ENCODE measurements at regions not wholly inside any gene's neighbourhood (a gene's known extent, or its start where the extent isn't known, plus 50 kb on each side); places are given as distances from the start of the nearest gene placed in this dataset.
"Not testable (repeated sequence)": the region's sequence is repeated elsewhere in the genome, so short reads cannot be mapped to it uniquely, and the experiment has no call there.

DNA sequence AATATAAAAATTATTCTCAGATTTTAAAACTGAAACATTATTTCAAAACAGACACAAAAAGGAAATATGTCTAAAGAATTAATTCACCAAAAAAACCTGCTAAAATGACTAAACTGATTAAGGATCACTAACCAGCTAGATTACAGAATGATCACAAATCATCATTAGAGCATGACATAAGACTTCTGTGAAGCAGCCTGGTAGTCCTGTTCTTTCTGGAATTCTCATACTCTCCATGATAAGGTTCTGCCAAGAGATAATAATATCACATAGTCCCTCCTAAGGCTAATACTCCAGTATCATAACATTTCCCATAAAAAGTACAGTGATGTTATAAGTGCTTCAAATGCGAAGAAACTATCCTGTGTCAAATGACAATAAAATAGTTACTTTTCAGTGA lies 1814.9 kb downstream of the SLITRK5 start:
- DNase-seq (ENCODE audit: low read depth): no peak

DNA sequence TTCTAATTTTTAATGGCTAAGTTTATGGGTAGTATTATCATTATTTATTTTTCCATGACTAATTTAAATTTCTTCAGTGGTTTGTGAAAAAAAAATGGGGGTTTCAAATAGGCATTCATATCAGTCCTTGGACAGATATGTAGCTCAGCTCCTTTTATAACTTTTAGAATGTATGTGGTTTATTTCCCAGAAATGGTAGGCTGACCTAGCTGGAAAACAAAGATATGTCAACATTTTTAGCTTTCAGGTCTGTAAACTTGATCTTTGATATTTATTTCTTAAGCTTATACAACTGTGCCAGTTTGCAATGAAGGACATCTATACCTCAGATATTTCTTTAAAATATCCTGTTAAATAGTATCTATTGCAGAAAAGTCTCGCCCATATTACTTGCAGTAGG lies 1815.5 kb downstream of the SLITRK5 start:
- DNase-seq (ENCODE audit: low read depth): no peak

DNA sequence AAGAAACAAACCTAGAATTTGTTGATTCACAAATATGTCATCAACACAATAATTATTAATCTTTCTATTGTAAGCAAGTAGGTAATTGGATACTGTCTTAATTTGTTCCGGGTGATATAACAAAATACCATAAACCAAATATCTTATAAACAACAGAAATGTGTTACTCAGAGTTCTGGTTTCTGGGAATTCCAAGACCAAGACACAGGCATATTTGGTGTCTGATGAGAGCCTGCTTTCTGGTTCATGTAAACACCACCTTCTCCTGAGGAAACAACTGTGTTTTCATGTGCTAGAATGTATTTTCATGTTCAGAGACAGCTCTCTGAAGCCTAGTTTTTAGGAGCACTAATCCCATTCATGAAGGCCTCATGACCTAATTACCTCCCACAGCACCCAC lies 1819.5 kb downstream of the SLITRK5 start:
- DNase-seq (ENCODE audit: low read depth): no peak

DNA sequence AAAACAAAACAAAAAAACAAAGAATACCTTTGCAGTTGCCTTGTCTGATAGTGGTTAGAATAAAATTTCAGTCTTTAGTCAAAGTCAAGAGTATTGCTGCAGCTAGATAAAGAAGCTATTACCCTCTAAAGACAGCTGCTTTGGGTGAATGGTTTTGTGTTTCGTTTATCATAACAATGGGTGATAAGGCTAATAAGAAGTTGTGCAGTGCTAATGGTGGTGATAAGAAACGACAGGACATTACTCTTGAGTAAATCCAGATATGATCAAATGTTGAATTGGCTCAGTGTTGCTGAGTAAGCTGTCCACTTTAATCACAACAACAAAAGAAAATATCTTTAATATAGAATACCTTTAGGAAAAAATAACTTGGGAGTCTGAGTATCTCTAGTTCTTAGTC lies 1825.3 kb downstream of the SLITRK5 start:
- DNase-seq (ENCODE audit: low read depth): no peak

DNA sequence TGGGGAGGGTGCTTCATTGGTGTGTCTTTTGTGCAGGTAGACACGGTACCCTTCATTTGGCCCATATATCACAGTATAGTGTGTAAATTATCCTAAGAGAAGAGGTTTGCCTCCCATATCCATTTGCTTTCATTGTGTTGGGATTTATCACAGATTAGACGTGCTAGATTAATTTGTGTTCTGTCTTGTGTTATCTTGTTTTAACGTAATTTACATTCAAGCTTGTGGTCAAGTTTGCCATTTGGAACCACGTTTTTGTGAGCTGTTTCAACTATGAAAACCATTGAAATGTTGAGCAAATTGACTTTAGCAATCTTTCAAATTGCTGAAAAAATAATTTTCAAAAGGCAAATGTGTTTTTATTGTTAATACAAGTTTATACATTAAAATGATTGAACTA lies 1826.5 kb downstream of the SLITRK5 start:
- no peak for DNase-seq (ENCODE audit: low read depth)

DNA sequence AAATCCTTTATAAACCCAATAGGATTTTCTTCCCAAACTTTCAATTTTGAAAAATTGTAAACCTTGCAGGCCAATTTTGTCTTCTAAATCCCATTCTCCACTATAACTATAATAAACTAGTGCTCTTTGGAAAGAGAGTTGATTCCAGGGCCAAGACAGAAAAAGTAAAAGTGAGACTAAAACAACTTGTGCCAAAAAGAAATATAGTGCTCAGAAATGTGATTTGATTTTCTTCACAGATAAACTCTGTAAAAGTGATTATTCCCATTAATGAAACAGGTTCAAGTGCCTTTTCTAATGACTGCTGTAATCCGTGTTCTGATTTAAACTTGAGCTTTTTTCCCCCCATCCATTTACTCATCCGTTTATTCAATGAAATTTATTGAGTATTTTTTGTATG lies 1831.1 kb downstream of the SLITRK5 start:
- DNase-seq (ENCODE audit: low read depth): no peak

DNA sequence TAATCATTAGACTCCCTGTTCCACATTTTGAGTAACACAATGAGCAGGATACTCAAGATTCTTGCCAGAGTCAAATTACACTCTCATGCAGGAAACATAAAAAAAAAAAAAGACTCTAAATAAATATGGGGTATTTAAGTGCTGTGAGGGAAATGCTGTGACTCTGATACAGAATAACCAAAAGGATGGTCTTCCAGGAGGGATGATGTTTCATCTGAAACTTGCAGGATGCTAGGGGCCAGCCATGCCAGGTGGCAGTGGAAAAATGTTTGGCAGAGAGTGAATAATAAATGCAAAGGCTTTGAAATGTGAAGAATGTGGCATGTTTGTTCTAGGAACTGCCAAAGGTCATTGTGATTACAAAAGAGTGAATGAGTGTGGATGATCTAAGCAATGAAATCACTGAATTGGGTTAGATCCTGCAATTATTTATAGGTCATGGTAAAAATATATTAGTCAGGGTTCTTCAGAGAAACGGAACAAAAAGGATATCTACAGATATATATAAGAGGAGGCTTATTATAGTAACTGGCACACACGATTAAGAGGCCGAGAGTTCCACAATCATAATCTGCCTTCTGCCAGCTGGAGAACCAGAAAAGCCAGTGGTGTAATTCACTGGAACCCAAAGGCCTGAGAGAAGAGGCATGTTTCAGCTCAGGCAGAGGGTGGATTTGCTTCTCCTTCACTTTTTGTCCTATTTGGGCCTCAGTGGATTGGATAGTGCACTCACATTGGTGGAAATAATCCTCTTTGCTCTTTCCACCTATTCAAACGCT lies 1832.8 kb upstream of the MIR17HG start:
- no peak for DNase-seq (ENCODE audit: low read depth)

DNA sequence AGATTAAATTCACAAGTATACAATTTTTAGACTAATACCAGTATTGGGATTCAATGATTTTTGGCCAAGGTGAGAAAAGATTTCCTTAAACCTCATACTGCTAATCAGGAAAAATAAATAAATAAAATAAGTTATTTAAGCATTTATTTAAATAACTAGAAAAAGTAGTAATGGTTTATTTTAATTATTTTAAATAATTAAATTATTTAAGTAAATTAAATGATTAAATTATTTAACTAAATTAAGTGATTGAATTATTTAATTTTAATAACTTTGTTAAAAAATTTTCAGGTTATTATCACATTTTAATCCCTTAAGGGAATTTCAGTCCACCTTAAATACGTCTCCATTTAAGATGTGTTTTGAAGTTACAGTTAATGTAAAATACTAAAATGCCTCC lies 1831.5 kb upstream of the MIR17HG start:
- no peak for DNase-seq (ENCODE audit: low read depth)

DNA sequence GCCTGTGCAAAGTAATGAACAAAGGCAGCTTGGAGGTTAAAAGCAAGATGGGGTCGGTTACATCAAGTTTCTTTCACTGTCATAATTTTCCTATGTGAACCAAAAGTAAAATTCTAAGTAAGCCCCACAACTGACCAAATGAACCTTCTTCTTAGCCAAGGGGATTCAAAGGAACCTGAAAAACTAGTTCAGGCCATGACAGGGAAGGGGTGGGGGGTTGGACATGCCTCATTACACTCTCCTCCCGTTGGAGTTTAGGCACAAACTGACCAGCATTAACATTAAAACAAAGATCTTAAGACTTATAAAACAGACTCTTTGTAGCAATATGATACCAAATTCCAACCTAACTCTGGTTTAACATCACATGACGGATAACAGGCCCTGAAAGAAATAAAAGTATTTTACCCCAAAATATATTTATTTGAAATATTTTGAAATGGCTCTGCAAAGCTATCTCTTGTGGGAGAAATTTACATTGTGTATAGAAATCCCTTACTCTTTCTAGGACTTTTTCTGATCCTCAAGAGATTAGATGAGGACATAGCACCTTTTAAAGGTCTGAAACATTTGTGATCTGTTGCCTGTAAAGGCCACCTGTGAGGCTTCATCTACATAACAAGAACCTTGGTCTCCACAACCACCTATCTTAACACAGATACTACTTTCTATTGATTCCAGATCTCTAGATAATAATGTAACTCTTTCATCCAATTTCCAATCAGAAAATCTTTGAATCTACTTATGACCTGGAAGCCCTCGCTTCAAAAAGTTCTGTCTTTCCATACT lies 1829.0 kb upstream of the MIR17HG start:
- DNase-seq (ENCODE audit: low read depth): no peak

DNA sequence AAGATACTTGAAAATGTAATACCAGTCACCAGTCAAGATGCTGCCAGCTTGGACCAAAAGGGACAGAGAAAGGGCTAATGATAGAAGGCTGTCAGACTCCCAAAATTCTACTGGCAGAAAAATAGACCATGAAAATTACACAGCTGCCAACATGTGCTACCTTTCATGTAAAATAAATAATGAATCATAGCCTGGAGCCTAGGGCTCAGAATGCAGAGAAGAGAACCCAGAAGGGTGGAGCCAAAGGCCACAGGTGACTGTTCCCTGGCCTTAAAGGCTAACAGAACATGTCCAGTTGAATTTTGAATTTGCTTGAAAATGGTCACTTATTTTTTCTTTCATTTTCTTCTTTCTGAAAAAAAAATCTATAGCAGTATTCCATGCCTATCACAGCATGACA lies 1827.0 kb upstream of the MIR17HG start:
- no peak for DNase-seq (ENCODE audit: low read depth)

DNA sequence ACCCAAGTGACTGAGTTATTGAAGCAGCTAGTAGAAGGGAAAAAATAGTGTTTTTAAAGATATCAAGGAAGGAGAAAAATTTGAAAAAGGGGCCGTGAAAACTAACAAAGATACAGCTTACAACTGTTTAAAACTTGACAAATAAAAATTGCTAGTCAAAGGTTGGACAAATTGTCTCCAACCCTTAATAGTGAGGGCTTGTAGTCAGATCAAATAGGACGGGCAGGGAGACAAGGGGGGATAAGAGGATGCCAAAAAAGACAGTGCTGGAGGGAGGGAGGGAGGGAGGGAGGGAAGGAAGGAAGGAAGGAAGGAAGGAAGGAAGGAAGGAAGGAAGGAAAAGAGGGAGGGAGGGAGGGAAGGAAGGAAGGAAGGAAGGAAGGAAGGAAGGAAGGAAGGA lies 1825.8 kb upstream of the MIR17HG start:
- not testable (repeated sequence) for DNase-seq (ENCODE audit: low read depth)

DNA sequence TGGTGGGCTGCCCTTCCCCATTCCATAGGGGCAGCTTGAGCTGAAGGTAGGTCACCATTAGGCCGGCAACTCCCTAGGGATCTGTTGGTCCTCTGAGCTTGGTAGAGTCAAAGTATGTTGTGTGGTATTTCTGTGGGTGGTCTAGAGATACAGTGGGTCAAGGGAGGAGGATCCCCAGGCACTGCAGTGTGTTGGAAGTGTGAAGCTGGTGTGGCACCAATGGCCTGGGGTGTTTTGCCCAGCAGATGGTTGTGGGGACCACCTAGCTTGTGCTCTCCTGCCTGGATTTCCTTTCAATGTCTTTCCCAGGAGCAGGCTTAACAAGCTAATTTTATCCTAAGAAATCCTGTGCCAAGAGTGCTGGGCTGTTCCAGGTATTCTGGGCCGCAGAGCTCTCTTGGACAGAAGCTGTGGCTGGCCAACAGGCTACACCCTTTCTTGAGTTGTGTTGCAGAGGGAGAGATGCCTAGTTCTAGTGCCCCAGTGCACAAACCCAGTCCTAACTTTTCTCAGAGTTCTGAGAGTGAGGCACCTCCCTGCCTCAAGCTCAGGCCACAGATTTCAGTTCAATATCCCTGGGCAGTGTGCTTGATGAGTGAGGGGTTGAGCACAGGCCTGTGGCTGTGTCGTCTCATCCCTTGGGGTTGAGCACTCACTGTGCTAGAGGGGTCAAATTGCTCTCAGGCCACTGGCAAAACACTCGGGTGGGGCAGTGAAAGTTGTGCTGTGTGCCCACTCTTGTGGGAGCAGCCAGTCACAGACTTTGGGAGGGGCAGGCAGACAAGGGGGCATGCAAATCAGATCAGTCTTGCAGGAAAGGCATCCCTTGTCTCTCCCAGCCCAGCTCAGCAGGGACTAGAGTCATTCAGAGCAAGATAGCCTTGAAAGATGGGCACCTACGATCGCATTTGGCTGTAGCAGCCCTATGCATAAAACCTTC lies 1806.1 kb upstream of the MIR17HG start:
- DNase-seq (ENCODE audit: low read depth): no peak

DNA sequence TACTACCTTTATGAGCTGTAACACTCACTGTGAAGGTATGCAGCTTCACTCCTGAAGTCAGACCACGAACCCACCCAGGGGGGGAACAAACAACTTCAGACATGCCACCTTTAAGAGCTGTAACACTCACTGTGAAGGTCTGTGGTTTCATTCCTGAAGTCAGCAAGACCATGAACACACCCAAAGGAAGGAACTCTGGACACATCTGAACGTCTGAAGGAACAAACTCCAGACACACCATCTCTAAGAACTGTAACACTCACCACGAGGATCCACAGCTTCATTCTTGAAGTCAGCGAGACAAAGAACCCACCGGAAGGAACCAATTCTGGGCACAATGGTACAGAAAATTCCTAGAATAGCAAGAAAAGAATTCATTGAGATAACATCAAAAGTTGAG lies 1796.5 kb upstream of the MIR17HG start:
- DNase-seq (ENCODE audit: low read depth): no peak

DNA sequence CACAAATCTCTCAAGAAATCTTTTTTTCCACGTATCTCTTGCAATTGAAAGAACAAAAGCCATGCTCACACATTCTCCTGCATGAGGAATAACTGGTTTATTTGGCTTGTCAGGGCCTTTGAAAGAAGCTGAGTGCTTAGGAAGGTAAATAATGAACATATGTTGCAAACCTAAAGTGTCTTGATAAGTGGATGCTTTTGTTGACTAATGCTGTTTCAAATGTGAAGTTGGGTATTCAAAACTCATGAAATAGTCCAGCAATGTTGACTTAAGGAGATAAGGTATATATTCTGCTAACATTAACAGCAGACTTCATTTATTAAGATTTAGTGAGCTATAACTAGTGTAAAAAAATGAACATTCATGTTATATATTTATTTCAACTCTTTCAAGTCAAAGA lies 1792.7 kb upstream of the MIR17HG start:
- DNase-seq (ENCODE audit: low read depth): no peak

DNA sequence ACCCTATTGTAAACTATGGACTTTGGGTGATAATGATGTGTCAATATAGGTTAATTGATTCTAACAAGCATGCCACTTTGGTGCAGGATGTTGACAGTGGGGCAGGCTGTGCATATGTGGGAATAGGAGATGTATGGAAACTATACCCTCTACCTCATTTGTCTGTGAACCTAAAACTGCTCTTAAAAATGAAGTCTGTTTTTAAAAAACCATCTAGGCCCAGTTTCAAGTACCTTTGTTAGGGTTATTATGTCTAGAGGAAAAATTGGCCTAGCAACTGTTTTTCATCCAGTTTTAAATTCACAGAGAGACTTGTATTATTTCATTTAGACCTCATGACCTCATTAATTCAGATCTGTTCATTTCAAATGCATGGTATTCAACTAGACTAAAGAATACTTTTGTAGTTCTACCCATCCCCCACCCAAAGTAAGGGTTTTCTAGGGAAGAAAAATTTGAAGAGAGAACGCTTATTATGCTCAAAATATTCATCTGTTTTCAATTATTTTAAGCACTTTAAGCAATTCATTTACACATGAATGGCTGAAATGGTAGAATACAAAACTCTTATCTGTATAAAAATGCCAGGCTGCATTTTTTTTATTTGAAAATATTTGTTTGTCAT lies 1781.9 kb upstream of the MIR17HG start:
- no peak for DNase-seq (ENCODE audit: low read depth)

DNA sequence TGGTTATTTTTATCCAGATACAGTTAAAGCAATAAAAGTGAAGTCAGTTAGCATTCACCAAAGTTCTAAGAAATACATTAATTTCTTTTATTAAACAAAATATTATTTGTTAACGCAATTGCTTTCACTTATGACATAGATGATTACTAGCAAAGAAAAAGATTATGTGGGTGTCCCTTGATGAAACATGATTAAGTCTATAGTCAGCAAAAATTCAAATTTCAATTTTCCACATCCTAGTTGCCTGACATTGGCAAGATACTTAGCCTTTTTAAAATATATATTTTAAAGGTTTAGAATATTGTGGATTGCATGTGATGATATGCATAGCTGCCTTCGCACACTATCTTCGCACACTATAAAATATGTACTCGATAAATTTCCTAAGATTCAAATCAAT lies 1780.5 kb upstream of the MIR17HG start:
- DNase-seq (ENCODE audit: low read depth): no peak

DNA sequence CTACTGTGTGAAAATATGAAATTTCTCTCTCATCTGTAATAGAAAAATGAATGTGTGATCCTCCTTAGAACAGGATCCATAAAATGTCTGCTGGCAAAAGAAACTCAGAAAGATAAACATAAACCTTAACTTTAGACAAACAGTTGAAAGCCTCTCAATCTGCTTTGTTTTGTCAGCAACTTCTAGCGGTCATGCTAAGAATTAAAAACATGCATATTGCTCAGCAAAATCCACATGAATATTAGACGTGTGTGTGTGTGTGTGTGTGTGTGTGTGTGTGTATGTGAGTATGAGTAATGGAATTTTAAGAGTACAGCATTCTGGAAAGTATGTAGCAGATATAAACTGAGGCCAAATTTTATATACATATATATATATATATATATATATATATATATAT lies 1779.2 kb upstream of the MIR17HG start:
- DNase-seq (ENCODE audit: low read depth): no peak

DNA sequence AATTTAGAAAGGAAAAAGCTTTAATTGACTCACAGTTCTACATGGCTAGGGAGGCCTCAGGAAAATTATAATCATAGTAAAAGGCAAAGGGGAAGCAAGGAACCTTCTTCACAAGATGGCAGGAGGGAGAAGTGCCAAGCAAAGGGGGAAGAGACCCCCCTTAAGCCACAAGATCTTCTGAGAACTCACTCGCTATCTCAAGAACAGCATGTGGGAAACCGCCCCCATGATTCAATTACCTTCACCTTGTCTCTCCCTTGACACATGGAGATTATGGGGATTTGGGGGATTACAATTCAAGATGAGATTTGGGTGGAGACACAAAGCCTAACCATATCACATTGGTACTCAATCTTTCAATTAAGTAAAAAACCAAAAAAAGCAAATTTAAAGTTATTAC lies 1778.7 kb upstream of the MIR17HG start:
- no peak for DNase-seq (ENCODE audit: low read depth)

DNA sequence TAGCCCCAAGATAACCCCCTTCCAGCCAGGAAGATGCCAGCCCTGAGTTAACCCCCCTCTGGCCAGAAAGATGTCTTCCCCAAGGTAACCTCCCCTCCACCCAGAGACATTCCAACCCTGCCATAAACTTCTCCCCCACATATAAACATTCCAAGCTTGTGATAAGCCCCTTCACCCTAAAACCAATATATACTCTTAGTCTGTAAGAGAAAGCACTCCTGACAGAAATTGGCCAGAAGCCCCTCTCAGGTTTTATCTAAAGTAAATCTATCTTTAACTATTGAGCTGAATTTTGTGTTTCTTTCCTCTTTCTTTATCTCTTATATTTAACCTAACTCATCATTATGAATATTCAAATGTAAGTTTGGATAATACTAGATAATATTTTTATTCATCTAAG lies 1775.8 kb upstream of the MIR17HG start:
- no peak for DNase-seq (ENCODE audit: low read depth)

DNA sequence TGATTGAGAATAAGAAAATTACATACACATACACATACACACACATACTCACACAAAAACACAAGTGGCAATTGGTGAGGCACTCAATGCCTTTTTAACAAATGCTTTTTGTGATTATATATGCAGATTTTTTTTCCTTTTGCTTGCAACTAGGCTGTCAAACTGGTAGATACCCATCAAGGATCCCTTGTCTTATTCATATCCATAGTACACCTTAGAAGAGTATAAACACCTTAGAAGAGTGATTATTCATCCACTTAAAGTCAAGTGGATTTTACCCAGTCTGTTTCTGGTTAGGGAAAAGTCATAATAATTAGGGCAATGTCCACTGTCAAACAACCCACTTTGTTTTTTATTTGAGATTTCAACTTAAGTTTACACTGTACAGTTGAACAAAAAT lies 1773.4 kb upstream of the MIR17HG start:
- no peak for DNase-seq (ENCODE audit: low read depth)

DNA sequence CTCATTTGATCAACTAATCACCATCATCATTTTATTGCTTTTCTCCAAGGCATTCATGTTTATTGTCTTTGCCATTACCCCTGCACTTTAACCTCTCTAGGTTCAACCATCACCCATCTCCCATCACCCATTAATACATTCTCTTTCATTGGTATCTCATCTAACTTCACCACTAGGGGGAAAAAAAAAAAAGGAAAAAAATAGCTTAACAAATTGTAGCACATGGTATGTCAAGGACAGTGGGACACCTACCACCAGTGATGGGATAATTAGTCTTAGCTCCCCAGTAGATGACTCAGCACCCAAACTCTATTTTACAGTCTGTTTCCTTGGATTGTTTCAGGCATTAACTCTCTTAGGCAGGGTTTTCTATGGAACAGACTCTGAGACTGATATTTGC lies 1770.2 kb upstream of the MIR17HG start:
- DNase-seq (ENCODE audit: low read depth): no peak

DNA sequence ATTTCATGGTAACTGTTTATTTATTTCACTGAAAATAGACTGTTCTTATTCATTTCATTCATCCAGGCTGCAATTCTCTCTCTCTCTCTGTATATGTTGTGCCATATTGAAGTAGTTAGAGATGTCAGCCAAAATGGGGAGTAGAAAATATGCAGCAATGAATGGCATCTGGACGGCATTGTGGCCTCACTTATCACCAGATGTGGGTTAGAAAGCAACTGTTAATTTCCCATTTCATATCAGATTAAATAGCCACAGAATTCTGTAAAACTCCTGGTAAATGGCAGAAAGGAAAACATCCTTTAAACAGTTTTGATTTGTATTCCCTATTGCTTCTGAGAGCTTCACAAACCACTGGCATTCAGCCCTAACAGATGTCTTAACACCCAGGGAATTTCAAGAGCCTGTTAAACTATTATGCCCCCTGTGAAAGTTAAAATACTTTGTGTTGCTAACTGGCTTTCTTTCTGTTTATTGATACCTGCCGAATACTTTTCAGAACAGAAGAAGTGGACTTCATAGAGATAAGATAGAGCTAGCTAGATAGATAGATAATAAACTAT lies 1763.3 kb upstream of the MIR17HG start:
- no peak for DNase-seq (ENCODE audit: low read depth)

All from activated T-cell treated with anti-CD3 and anti-CD28 coated beads for 48 hours (primary cell).